Thoracic aorta (tissue), 2 donors: ENCODE measurements at regions not wholly inside any gene's neighbourhood (a gene's known extent, or its start where the extent isn't known, plus 50 kb on each side); places are given as distances from the start of the nearest gene placed in this dataset.

ENCODE experiments used
- ATAC-seq: fragments of 150-250 bp; one replicate; pipeline ENCODE4 v1.8.0; 2017; ENCODE audit warnings: low read depth; ENCODE audit not compliant: insufficient number of reproducible peaks, low FRiP score
- DNase-seq: peaks from one replicate; pipeline ENCODE4 v3.0.0-alpha.2; 2020; ENCODE audit warnings: low spot score
- H3K27ac ChIP-seq, 2 donors: fragments of 200-600 bp; sonication (generic); 1 replicate in 1 of 2; 2 replicates in 1 of 2; pipeline ENCODE4 v1.5.1; 2016; ENCODE audit warnings: mild to moderate bottlenecking in 2 of 2, moderate library complexity in 2 of 2
- H3K27me3 ChIP-seq: fragments of 200-600 bp; sonication (generic); replicated peaks from 2 replicates; pipeline ENCODE4 v1.6.0; 2016; ENCODE audit warnings: mild to moderate bottlenecking; ENCODE audit not compliant: insufficient read depth
- H3K36me3 ChIP-seq: fragments of 200-600 bp; sonication (generic); one replicate; pipeline ENCODE4 v1.5.1; 2016
- H3K4me1 ChIP-seq, 2 donors: fragments of 200-600 bp; sonication (generic); 1 replicate in 1 of 2; 2 replicates in 1 of 2; pipeline versions ENCODE4 v1.5.1 to v1.6.0; 2016; ENCODE audit warnings: low read depth in 2 of 2, mild to moderate bottlenecking in 1 of 2; ENCODE audit not compliant: control insufficient read depth in 1 of 2
- H3K4me3 ChIP-seq: fragments of 200-600 bp; sonication (generic); 2 replicates; pipeline ENCODE4 v1.5.1; 2016; ENCODE audit warnings: mild to moderate bottlenecking
- H3K9me3 ChIP-seq: fragments of 200-600 bp; sonication (generic); 2 replicates; pipeline ENCODE4 v1.5.1; 2016
- CTCF ChIP-seq: fragments of 200-600 bp; sonication (generic); IDR thresholded peaks from one replicate; pipeline ENCODE4 v1.5.1; 2019; ENCODE audit warnings: antibody characterized with exemption

GRCh38 chr21:39005502-39005787 is 177.8 kb downstream of the PSMG1 start:
- H3K4me1 ChIP-seq = peaks cover 40 to 65% of the 10 kb centered on the region in 2 donors
- H3K4me3 ChIP-seq = no peak overlapping the region
- no peaks in the 10 kb centered on the region for H3K27me3 ChIP-seq
- ATAC-seq (no peak), DNase-seq (no peak)
- peak overlapping the region; percentile 81 to 83 for H3K27ac ChIP-seq
- H3K9me3 ChIP-seq = no peaks in the 10 kb centered on the region
- TF ChIP-seq CTCF = no peak
- no peaks in the 10 kb centered on the region for H3K36me3 ChIP-seq

- peaks cover 34 to 59% of the 10 kb centered on the region in 2 donors for H3K4me1 ChIP-seq
- H3K27me3 ChIP-seq = no peaks in the 10 kb centered on the region
- TF ChIP-seq CTCF = no peak
- H3K36me3 ChIP-seq = no peaks in the 10 kb centered on the region
- H3K4me3 ChIP-seq = no peak overlapping the region
- ATAC-seq (no peak), DNase-seq (no peak)
- H3K27ac ChIP-seq = peak overlapping the region; percentile 82 to 83
- no peaks in the 10 kb centered on the region for H3K9me3 ChIP-seq
Observed at GRCh38 chr21:39004634-39005501, 178.4 kb downstream of the PSMG1 start.

- Histone ChIP-seq H3K27ac (peak overlapping the region; percentile 80 to 82), H3K27me3 (no peaks in the 10 kb centered on the region), H3K36me3 (no peaks in the 10 kb centered on the region), H3K4me3 (no peak overlapping the region), H3K4me1 (peaks cover 31 to 54% of the 10 kb centered on the region in 2 donors), H3K9me3 (no peaks in the 10 kb centered on the region)
- DNase-seq (peak; percentile 56), ATAC-seq (peak; percentile 26)
- TF ChIP-seq CTCF = no peak
Observed at GRCh38 chr21:39003982-39004633, 179.1 kb downstream of the PSMG1 start.

- Histone ChIP-seq H3K27ac (no peak overlapping the region), H3K27me3 (no peaks in the 10 kb centered on the region), H3K4me3 (no peak overlapping the region), H3K4me1 (peaks cover 22 to 30% of the 10 kb centered on the region in 2 donors), H3K9me3 (no peaks in the 10 kb centered on the region), H3K36me3 (no peaks in the 10 kb centered on the region)
- no peak for TF ChIP-seq CTCF
- ATAC-seq = no peak
- no peak for DNase-seq
Observed at GRCh38 chr21:39001341-39001740, 181.9 kb downstream of the PSMG1 start.

- peaks cover 14 to 23% of the 10 kb centered on the region in 2 donors for H3K4me1 ChIP-seq
- no peaks in the 10 kb centered on the region for H3K9me3 ChIP-seq
- ATAC-seq = no peak
- no peak overlapping the region for H3K4me3 ChIP-seq
- no peak overlapping the region for H3K27ac ChIP-seq
- H3K36me3 ChIP-seq = no peaks in the 10 kb centered on the region
- H3K27me3 ChIP-seq = no peaks in the 10 kb centered on the region
- no peak for DNase-seq
- no peak for TF ChIP-seq CTCF
Observed at GRCh38 chr21:39000496-39000895, 182.8 kb downstream of the PSMG1 start.
